ENCODE measurements at regions not wholly inside any gene's neighbourhood (a gene's known extent, or its start where the extent isn't known, plus 50 kb on each side); places are given as distances from the start of the nearest gene placed in this dataset.

DNA sequence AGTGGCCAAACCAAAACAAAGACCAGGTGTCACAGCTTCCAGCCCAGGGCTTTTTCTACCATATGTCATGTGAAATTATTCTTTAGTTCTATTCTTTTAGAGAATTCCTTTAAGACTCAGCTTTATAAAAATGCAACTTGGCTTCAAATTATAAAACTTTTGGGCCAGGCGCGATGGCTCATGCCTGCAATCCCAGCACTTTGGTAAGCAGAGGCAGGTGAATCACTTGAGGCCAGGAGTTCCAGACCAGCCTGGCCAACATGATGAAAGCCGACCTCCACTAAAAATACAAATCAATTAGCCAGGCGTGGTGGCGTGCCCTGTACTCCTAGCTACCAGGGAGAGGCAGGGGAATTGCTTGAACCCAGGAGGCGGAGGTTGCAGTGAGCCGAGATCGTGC, 210.3 kb upstream of the ARG1 start:
- no peak overlapping the region for H3K4me2 ChIP-seq (ENCODE audit: low read length)

DNA sequence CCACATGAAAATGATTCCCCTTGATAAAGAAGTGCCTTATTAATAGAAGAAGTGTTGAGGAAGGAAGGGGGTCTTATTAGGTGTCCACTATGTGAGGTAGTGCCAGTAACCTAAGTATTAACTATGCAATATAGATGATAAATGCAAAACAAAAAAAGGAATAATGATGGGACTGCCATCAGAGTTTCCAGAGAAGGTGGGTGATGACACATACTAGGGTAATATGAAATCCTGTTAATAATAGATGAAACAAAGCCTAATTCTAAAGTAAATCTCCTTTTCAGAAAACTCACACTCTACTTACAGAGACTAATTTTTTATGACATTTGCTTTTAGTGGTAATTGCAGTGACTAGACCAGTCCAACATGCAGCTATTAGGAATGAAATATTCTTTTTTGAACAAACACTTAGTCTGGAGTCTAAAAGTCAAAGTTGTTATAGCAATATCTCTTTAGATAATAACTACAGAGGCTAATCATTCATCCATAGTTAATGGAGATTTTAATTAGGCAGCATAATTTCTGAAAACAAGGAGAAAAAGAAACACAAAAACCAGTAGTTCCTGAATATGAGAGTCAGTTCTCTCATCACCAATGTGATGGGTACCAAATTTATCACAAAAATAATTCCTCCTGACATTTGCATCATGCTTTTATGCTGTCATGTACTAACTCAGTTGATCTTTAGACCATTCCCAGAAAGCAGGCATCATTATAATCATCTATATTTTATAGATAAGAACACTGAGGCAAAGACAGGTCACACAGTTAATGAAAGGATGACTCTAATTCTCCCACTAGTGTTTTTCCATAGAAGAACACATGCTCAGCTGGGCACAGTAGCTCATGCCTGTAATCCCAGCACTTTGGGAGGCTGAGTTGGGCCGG, 208.8 kb upstream of the ARG1 start:
- no peaks in the 10 kb centered on the region for H3F3A ChIP-seq (ENCODE audit: insufficient read depth, low read length)
- no peak overlapping the region for H2AFZ ChIP-seq (ENCODE audit: low read length)
- H3K9me2 ChIP-seq (ENCODE audit: low read depth, low read length), result no peaks in the 10 kb centered on the region
- H3K79me2 ChIP-seq (ENCODE audit: insufficient read depth, low read length), result no peaks in the 10 kb centered on the region
- no peak overlapping the region for H3K9ac ChIP-seq (ENCODE audit: low read length)
- no peak overlapping the region for H3K27ac ChIP-seq (ENCODE audit: low read depth, low read length, poor library complexity, severe bottlenecking)
- H4K20me1 ChIP-seq (ENCODE audit: insufficient read depth, low read length), result no peaks in the 10 kb centered on the region
- H3K36me3 ChIP-seq (ENCODE audit: insufficient read depth, low read length), result no peaks in the 10 kb centered on the region
- H3K4me1 ChIP-seq (ENCODE audit: insufficient read depth, low read length, severe bottlenecking), result peaks cover 25% of the 10 kb centered on the region
- H3K4me2 ChIP-seq (ENCODE audit: low read length), result no peak overlapping the region
- no peak overlapping the region for H3K4me3 ChIP-seq (ENCODE audit: low read depth, low read length, poor library complexity, severe bottlenecking)
- 0 out of 2 replicates have a peak, but pooled peaks cover under 1% of the 10 kb centered on the region for H3K9me3 ChIP-seq (ENCODE audit: low read length)
- no peaks in the 10 kb centered on the region for H3K27me3 ChIP-seq (ENCODE audit: insufficient read depth, low read length)
- TF ChIP-seq EZH2 (IDR thresholded peaks at IDR 0.05; ENCODE audit: borderline replicate concordance, low read length), result no peak
- TF ChIP-seq, protein P1, sequence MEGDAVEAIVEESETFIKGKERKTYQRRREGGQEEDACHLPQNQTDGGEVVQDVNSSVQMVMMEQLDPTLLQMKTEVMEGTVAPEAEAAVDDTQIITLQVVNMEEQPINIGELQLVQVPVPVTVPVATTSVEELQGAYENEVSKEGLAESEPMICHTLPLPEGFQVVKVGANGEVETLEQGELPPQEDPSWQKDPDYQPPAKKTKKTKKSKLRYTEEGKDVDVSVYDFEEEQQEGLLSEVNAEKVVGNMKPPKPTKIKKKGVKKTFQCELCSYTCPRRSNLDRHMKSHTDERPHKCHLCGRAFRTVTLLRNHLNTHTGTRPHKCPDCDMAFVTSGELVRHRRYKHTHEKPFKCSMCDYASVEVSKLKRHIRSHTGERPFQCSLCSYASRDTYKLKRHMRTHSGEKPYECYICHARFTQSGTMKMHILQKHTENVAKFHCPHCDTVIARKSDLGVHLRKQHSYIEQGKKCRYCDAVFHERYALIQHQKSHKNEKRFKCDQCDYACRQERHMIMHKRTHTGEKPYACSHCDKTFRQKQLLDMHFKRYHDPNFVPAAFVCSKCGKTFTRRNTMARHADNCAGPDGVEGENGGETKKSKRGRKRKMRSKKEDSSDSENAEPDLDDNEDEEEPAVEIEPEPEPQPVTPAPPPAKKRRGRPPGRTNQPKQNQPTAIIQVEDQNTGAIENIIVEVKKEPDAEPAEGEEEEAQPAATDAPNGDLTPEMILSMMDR (IDR thresholded peaks at IDR 0.05; ENCODE audit: low read length), result no peak

More for the DNA sequence above, 210.3 kb upstream of the ARG1 start:
- no peak overlapping the region for H3K4me3 ChIP-seq (ENCODE audit: low read depth, low read length, poor library complexity, severe bottlenecking)
- H3K9me3 ChIP-seq (ENCODE audit: low read length), result no peaks in the 10 kb centered on the region
- H3K36me3 ChIP-seq (ENCODE audit: insufficient read depth, low read length), result no peaks in the 10 kb centered on the region
- H2AFZ ChIP-seq (ENCODE audit: low read length), result no peak overlapping the region
- H3K27ac ChIP-seq (ENCODE audit: low read depth, low read length, poor library complexity, severe bottlenecking), result no peak overlapping the region
- TF ChIP-seq, protein P1 (IDR thresholded peaks at IDR 0.05; ENCODE audit: low read length), result no peak
- H3K79me2 ChIP-seq (ENCODE audit: insufficient read depth, low read length), result no peaks in the 10 kb centered on the region
- H3K9me2 ChIP-seq (ENCODE audit: low read depth, low read length), result no peaks in the 10 kb centered on the region
- H3K9ac ChIP-seq (ENCODE audit: low read length), result no peak overlapping the region
- no peaks in the 10 kb centered on the region for H3F3A ChIP-seq (ENCODE audit: insufficient read depth, low read length)
- no peaks in the 10 kb centered on the region for H3K27me3 ChIP-seq (ENCODE audit: insufficient read depth, low read length)
- H3K4me1 ChIP-seq (ENCODE audit: insufficient read depth, low read length, severe bottlenecking), result peaks cover 12% of the 10 kb centered on the region
- H4K20me1 ChIP-seq (ENCODE audit: insufficient read depth, low read length), result no peaks in the 10 kb centered on the region

DNA sequence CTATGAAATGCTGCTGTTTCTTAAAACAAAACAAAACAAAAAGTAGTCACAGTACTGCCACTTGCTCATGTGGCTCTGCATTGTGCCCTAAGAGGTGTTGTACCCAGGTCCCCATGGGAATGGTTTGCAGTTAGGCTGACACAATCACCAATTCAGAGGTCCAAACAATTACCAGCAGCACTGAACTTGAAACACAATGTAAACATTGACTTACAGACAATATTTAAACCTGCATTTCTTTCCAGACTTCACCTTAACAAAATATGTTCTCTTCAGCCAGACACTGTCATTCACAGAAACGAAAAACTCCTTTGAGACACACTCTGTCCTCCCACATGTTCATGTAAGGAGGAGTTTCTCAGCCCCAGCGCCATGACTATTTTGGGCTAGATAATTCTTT, 206.8 kb upstream of the ARG1 start:
- TF ChIP-seq EZH2 (IDR thresholded peaks at IDR 0.05; ENCODE audit: borderline replicate concordance, low read length), result no peak
- TF ChIP-seq, protein P1 (IDR thresholded peaks at IDR 0.05; ENCODE audit: low read length), result no peak
- Histone ChIP-seq H3K27ac (ENCODE audit: low read depth, low read length, poor library complexity, severe bottlenecking) (no peak overlapping the region), H2AFZ (ENCODE audit: low read length) (no peak overlapping the region), H3K9me2 (ENCODE audit: low read depth, low read length) (no peaks in the 10 kb centered on the region), H3K4me3 (ENCODE audit: low read depth, low read length, poor library complexity, severe bottlenecking) (no peak overlapping the region), H3K27me3 (ENCODE audit: insufficient read depth, low read length) (no peaks in the 10 kb centered on the region), H3K4me1 (ENCODE audit: insufficient read depth, low read length, severe bottlenecking) (peaks cover 25% of the 10 kb centered on the region), H3K9me3 (ENCODE audit: low read length) (0 out of 2 replicates have a peak, but pooled peaks cover 2% of the 10 kb centered on the region), H3K36me3 (ENCODE audit: insufficient read depth, low read length) (no peaks in the 10 kb centered on the region), H3K9ac (ENCODE audit: low read length) (no peak overlapping the region), H3K4me2 (ENCODE audit: low read length) (no peak overlapping the region), H4K20me1 (ENCODE audit: insufficient read depth, low read length) (no peaks in the 10 kb centered on the region), H3K79me2 (ENCODE audit: insufficient read depth, low read length) (no peaks in the 10 kb centered on the region), H3F3A (ENCODE audit: insufficient read depth, low read length) (no peaks in the 10 kb centered on the region)

Measured in OCI-LY1 (cell line).